C4-2B (cell line): ENCODE measurements at regions not wholly inside any gene's neighbourhood (a gene's known extent, or its start where the extent isn't known, plus 50 kb on each side); places are given as distances from the start of the nearest gene placed in this dataset.

Source experiments
- CTCF ChIP-seq: fragments of 450-650 bp; conservative IDR thresholded peaks from 2 replicates; pipeline ENCODE4 v1.5.1; 2017; ENCODE audit warnings: mild to moderate bottlenecking
- ZFX ChIP-seq: fragments of 450-650 bp; IDR thresholded peaks from 2 replicates; pipeline ENCODE4 v1.6.1; 2017

DNA sequence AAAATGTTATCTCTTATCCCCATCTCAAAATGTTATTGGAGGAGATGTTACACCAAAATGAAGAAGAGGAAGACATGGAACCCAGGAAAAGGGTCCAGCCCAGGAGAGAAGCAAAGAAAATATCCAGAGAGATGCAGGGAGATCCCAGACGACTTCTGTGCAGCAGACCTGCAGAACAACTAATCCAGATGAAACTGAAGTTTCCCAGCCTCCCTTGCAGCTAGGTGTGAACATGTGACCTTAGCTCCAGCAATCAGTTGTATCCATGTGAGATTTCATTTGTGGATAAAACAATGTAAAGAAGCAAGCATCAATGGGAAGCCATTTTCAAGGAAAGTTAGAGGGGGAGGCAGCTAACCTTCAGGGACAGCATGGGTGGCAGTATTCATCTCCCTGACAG is 55.8 kb upstream of the NANOS1 start:
- TF ChIP-seq CTCF (no peak), ZFX (no peak)
